T-cell (primary cell): ENCODE measurements at regions not wholly inside any gene's neighbourhood (a gene's known extent, or its start where the extent isn't known, plus 50 kb on each side); places are given as distances from the start of the nearest gene placed in this dataset.

ENCODE experiments used
- ATAC-seq, 4 experiments: fragments of 200-7000 bp in 3 of 4; fragments of 150-1000 bp in 1 of 4; cut with Tn5 transposase; replicated peaks in 1 of 4; 1 replicate in 3 of 4; 2 replicates in 1 of 4; pipeline ENCODE4 v1.10.0; 2021; ENCODE audit warnings: moderate library complexity in 3 of 4, mild to moderate bottlenecking in 2 of 4, moderate number of reproducible peaks in 1 of 4
- CTCF ChIA-PET, 2 donors: fragments of 300-600 bp; sonication (Branson Sonifier 250); formaldehyde crosslinking; loops; one replicate each; lab custom pipeline; 2022; ENCODE audit warnings: antibody characterized with exemption in 2 of 2; lab: Charles Lee
- POLR2A ChIA-PET, 2 donors: fragments of 300-600 bp; sonication (Branson Sonifier 250); formaldehyde crosslinking; loops; one replicate each; lab custom pipeline; 2022; ENCODE audit warnings: antibody characterized with exemption in 2 of 2; lab: Charles Lee
- DNase-seq, 35 experiments: peaks; one replicate each; pipeline versions ENCODE4 v3.0.0 to v3.0.0-alpha.2; 2013 to 2023
- H3K27ac ChIP-seq: one replicate; pipeline ENCODE4 v1.5.1; 2013; ENCODE audit warnings: low read length
- H3K27me3 ChIP-seq, 2 experiments: replicated peaks in 1 of 2; 1 replicate in 1 of 2; 2 replicates in 1 of 2; pipeline versions ENCODE4 v1.6.1 to v1.7.0; 2013; ENCODE audit warnings: low read length in 1 of 2, mixed read lengths in 1 of 2; ENCODE audit not compliant: control insufficient read depth in 2 of 2, insufficient read depth in 2 of 2; ENCODE audit errors: extremely low read depth in 1 of 2
- H3K36me3 ChIP-seq, 2 donors: 1 replicate in 1 of 2; 2 replicates in 1 of 2; pipeline versions ENCODE4 v1.6.1 to v1.7.0; 2013; ENCODE audit warnings: low read length in 1 of 2; ENCODE audit not compliant: control insufficient read depth in 2 of 2, insufficient read depth in 1 of 2; ENCODE audit errors: extremely low read depth in 1 of 2
- H3K4me1 ChIP-seq, 2 experiments: 1 replicate in 1 of 2; 2 replicates in 1 of 2; pipeline versions ENCODE4 v1.6.1 to v1.7.0; 2013; ENCODE audit warnings: low read length in 2 of 2, mixed read lengths in 1 of 2; ENCODE audit not compliant: insufficient read depth in 2 of 2, control insufficient read depth in 1 of 2; ENCODE audit errors: extremely low read depth in 1 of 2
- H3K4me3 ChIP-seq, 2 donors: 1 replicate in 1 of 2; 2 replicates in 1 of 2; pipeline versions ENCODE4 v1.5.1 to v1.7.0; 2013; ENCODE audit warnings: mild to moderate bottlenecking in 2 of 2, low read length in 1 of 2, moderate library complexity in 1 of 2; ENCODE audit not compliant: control insufficient read depth in 1 of 2; ENCODE audit errors: extremely low read depth in 1 of 2
- H3K9me3 ChIP-seq: 2 replicates; pipeline ENCODE4 v1.7.0; 2013
- H3K27ac Mint-ChIP-seq, 2 donors: one replicate each; pipeline ENCODE4 v1.8.0; 2020 to 2021; ENCODE audit warnings: mild to moderate bottlenecking in 2 of 2, mixed read lengths in 2 of 2
- H3K27me3 Mint-ChIP-seq, 2 donors: one replicate each; pipeline ENCODE4 v1.8.0; 2021 to 2022; ENCODE audit warnings: mixed read lengths in 2 of 2
- H3K36me3 Mint-ChIP-seq: one replicate; pipeline ENCODE4 v1.8.0; 2021; ENCODE audit warnings: mixed read lengths
- H3K4me1 Mint-ChIP-seq, 3 donors: one replicate each; pipeline ENCODE4 v1.8.0; 2020 to 2022; ENCODE audit warnings: mixed read lengths in 3 of 3, mild to moderate bottlenecking in 1 of 3
- H3K4me3 Mint-ChIP-seq, 3 donors: one replicate each; pipeline ENCODE4 v1.8.0; 2020 to 2022; ENCODE audit warnings: mild to moderate bottlenecking in 3 of 3, mixed read lengths in 3 of 3, moderate library complexity in 3 of 3
- H3K9me3 Mint-ChIP-seq, 3 donors: one replicate each; pipeline ENCODE4 v1.8.0; 2020 to 2022; ENCODE audit warnings: mixed read lengths in 3 of 3
- WGBS: methylation state at CpG from one replicate; pipeline ENCODE4 v1.1.5; 2013; ENCODE audit warnings: missing lambda C conversion rate; ENCODE audit not compliant: insufficient coverage; 5-methylcytosine and 5-hydroxymethylcytosine counted together

- DNase-seq (no peak), ATAC-seq (no peak)
- H3K9me3 ChIP-seq, result no peaks in the 10 kb centered on the region
- H3K4me3 Mint-ChIP-seq, result no peak overlapping the region
- H3K36me3 ChIP-seq, result no peaks in the 10 kb centered on the region
- H3K9me3 Mint-ChIP-seq, result no peaks in the 10 kb centered on the region
- no peaks in the 10 kb centered on the region for H3K4me1 Mint-ChIP-seq
- POLR2A ChIA-PET, result no interaction called here
- H3K4me3 ChIP-seq, result no peak overlapping the region
- H3K27me3 Mint-ChIP-seq, result peaks cover 0 to 5% of the 10 kb centered on the region in 2 donors
- 80% methylated on average over 1 of the region's 3 CpGs for WGBS
- no peaks in the 10 kb centered on the region for H3K4me1 ChIP-seq
- CTCF ChIA-PET, result no interaction called here
- H3K36me3 Mint-ChIP-seq, result no peaks in the 10 kb centered on the region
- H3K27ac ChIP-seq, result no peak overlapping the region
- H3K27me3 ChIP-seq, result no peaks in the 10 kb centered on the region
- no peak overlapping the region for H3K27ac Mint-ChIP-seq
Measured at GRCh38 chr3:28590860-28591259, 242.2 kb upstream of the AZI2 start.

GRCh38 chr3:28595372-28595771 lies 246.7 kb upstream of the AZI2 start:
- Histone ChIP-seq H3K36me3 (no peaks in the 10 kb centered on the region), H3K4me1 (no peaks in the 10 kb centered on the region), H3K27ac (no peak overlapping the region), H3K4me3 (no peak overlapping the region), H3K9me3 (no peaks in the 10 kb centered on the region), H3K27me3 (no peaks in the 10 kb centered on the region)
- peaks cover 0 to 12% of the 10 kb centered on the region in 2 donors for H3K27me3 Mint-ChIP-seq
- WGBS, result 100% methylated on average over 2 of the region's 4 CpGs
- peaks cover 0 to 12% (median 0%) of the 10 kb centered on the region in 3 donors for H3K9me3 Mint-ChIP-seq
- ATAC-seq (no peak), DNase-seq (no peak)
- no peak overlapping the region for H3K27ac Mint-ChIP-seq
- no peaks in the 10 kb centered on the region for H3K36me3 Mint-ChIP-seq
- no peaks in the 10 kb centered on the region for H3K4me1 Mint-ChIP-seq
- POLR2A ChIA-PET, result no interaction called here
- no peak overlapping the region for H3K4me3 Mint-ChIP-seq
- CTCF ChIA-PET, result no interaction called here

- H3K27ac Mint-ChIP-seq, result no peak overlapping the region
- WGBS, result 90% methylated on average over 4 of the region's 6 CpGs
- Histone ChIP-seq H3K4me3 (no peak overlapping the region), H3K27ac (no peak overlapping the region), H3K36me3 (no peaks in the 10 kb centered on the region), H3K9me3 (no peaks in the 10 kb centered on the region), H3K27me3 (no peaks in the 10 kb centered on the region), H3K4me1 (no peaks in the 10 kb centered on the region)
- ChIA-PET POLR2A (no interaction called here), CTCF (no interaction called here)
- DNase-seq (no peak), ATAC-seq (no peak)
- H3K4me1 Mint-ChIP-seq, result no peaks in the 10 kb centered on the region
- H3K4me3 Mint-ChIP-seq, result no peak overlapping the region
- H3K9me3 Mint-ChIP-seq, result peaks cover 0 to 12% (median 0%) of the 10 kb centered on the region in 3 donors
- no peaks in the 10 kb centered on the region for H3K36me3 Mint-ChIP-seq
- peaks cover 0 to 11% of the 10 kb centered on the region in 2 donors for H3K27me3 Mint-ChIP-seq
Measured at GRCh38 chr3:28597452-28597851, 248.8 kb upstream of the AZI2 start.

GRCh38 chr3:28598165-28598564 lies 249.5 kb upstream of the AZI2 start:
- Histone ChIP-seq H3K27me3 (no peaks in the 10 kb centered on the region), H3K4me1 (no peaks in the 10 kb centered on the region), H3K27ac (no peak overlapping the region), H3K9me3 (no peaks in the 10 kb centered on the region), H3K4me3 (no peak overlapping the region), H3K36me3 (no peaks in the 10 kb centered on the region)
- Mint-ChIP-seq H3K4me1 (no peaks in the 10 kb centered on the region), H3K36me3 (no peaks in the 10 kb centered on the region), H3K9me3 (peaks cover 0 to 12% (median 0%) of the 10 kb centered on the region in 3 donors), H3K4me3 (no peak overlapping the region), H3K27me3 (peaks cover 0 to 11% of the 10 kb centered on the region in 2 donors), H3K27ac (no peak overlapping the region)
- ATAC-seq (no peak), DNase-seq (no peak)
- ChIA-PET POLR2A (no interaction called here), CTCF (no interaction called here)
- 76% methylated on average over 4 of the region's 4 CpGs for WGBS

GRCh38 chr3:28601291-28601690 lies 252.7 kb upstream of the AZI2 start:
- CTCF ChIA-PET, result no interaction called here
- no peak overlapping the region for H3K4me3 Mint-ChIP-seq

GRCh38 chr3:28606283-28606682 lies 257.7 kb upstream of the AZI2 start:
- POLR2A ChIA-PET, result no interaction called here
- Histone ChIP-seq H3K4me3 (no peak overlapping the region), H3K36me3 (no peaks in the 10 kb centered on the region), H3K9me3 (no peaks in the 10 kb centered on the region), H3K27ac (no peak overlapping the region), H3K27me3 (no peaks in the 10 kb centered on the region), H3K4me1 (no peaks in the 10 kb centered on the region)
- Mint-ChIP-seq H3K36me3 (no peaks in the 10 kb centered on the region), H3K4me3 (no peak overlapping the region), H3K9me3 (no peaks in the 10 kb centered on the region), H3K27me3 (no peaks in the 10 kb centered on the region), H3K4me1 (no peaks in the 10 kb centered on the region), H3K27ac (no peak overlapping the region)
- DNase-seq, result no peak
- no peak for ATAC-seq
- CTCF ChIA-PET, result no interaction called here
- WGBS, result no CpG with 5 or more reads among the region's 2 CpGs

More at GRCh38 chr3:28601291-28601690, 252.7 kb upstream of the AZI2 start:
- Mint-ChIP-seq H3K27me3 (peaks cover 0 to 11% of the 10 kb centered on the region in 2 donors), H3K9me3 (peaks cover 0 to 12% (median 0%) of the 10 kb centered on the region in 3 donors), H3K27ac (no peak overlapping the region), H3K4me1 (no peaks in the 10 kb centered on the region), H3K36me3 (no peaks in the 10 kb centered on the region)
- no peaks in the 10 kb centered on the region for H3K36me3 ChIP-seq
- WGBS, result no CpG with 5 or more reads among the region's 4 CpGs
- no peak for DNase-seq
- H3K4me3 ChIP-seq, result no peak overlapping the region
- no peak for ATAC-seq
- H3K27ac ChIP-seq, result no peak overlapping the region
- no peaks in the 10 kb centered on the region for H3K9me3 ChIP-seq
- POLR2A ChIA-PET, result no interaction called here
- H3K4me1 ChIP-seq, result no peaks in the 10 kb centered on the region
- no peaks in the 10 kb centered on the region for H3K27me3 ChIP-seq

GRCh38 chr3:28612232-28612631 lies 263.6 kb upstream of the AZI2 start:
- H3K27ac Mint-ChIP-seq, result no peak overlapping the region
- H3K9me3 Mint-ChIP-seq, result no peaks in the 10 kb centered on the region
- ATAC-seq (no peak), DNase-seq (no peak)
- H3K4me3 Mint-ChIP-seq, result no peak overlapping the region
- ChIA-PET POLR2A (no interaction called here), CTCF (interaction anchor here in 1 of 2 donors (0.6 kb wide), 1 partner anchor 241 kb away, joined by 4 read pairs; no protein-coding TSS in a partner anchor)
- no peaks in the 10 kb centered on the region for H3K9me3 ChIP-seq
- H3K27ac ChIP-seq, result no peak overlapping the region
- H3K36me3 Mint-ChIP-seq, result no peaks in the 10 kb centered on the region
- no peaks in the 10 kb centered on the region for H3K4me1 Mint-ChIP-seq
- no peaks in the 10 kb centered on the region for H3K4me1 ChIP-seq
- H3K36me3 ChIP-seq, result no peaks in the 10 kb centered on the region
- H3K27me3 ChIP-seq, result no peaks in the 10 kb centered on the region
- no peaks in the 10 kb centered on the region for H3K27me3 Mint-ChIP-seq
- no peak overlapping the region for H3K4me3 ChIP-seq
